GM18861 (cell line): ENCODE measurements at regions not wholly inside any gene's neighbourhood (a gene's known extent, or its start where the extent isn't known, plus 50 kb on each side); places are given as distances from the start of the nearest gene placed in this dataset.

Experiments
- ATAC-seq: cut with Tn5 transposase; IDR thresholded peaks from one replicate; pipeline ENCODE4 v1.9.1; 2021; ENCODE audit not compliant: unreplicated experiment

GRCh38 chr18:2087877-2088673 is 483.2 kb downstream of the METTL4 start:
- ATAC-seq, result no peak

- ATAC-seq, result no peak
Measured at GRCh38 chr18:2089396-2089795, 481.9 kb downstream of the METTL4 start.

GRCh38 chr18:2091937-2092336 is 479.4 kb downstream of the METTL4 start:
- no peak for ATAC-seq

- no peak for ATAC-seq
Measured at GRCh38 chr18:2096551-2096950, 474.8 kb downstream of the METTL4 start.

GRCh38 chr18:2100694-2101213 is 470.6 kb downstream of the METTL4 start:
- ATAC-seq, result no peak

GRCh38 chr18:2102022-2102421 is 469.3 kb downstream of the METTL4 start:
- peak; percentile 71 for ATAC-seq

GRCh38 chr18:2103299-2103698 is 468.0 kb downstream of the METTL4 start:
- ATAC-seq, result no peak

- peak; percentile 63 for ATAC-seq
Measured at GRCh38 chr18:2104620-2105462, 466.5 kb downstream of the METTL4 start.

GRCh38 chr18:2108591-2108990 is 462.7 kb downstream of the METTL4 start:
- ATAC-seq, result no peak

GRCh38 chr18:2111456-2111855 is 459.8 kb downstream of the METTL4 start:
- ATAC-seq, result no peak

- no peak for ATAC-seq
Measured at GRCh38 chr18:2112435-2113045, 458.8 kb downstream of the METTL4 start.

- ATAC-seq, result no peak
Measured at GRCh38 chr18:2114289-2114688, 457.0 kb downstream of the METTL4 start.

GRCh38 chr18:2114765-2115164 is 456.5 kb downstream of the METTL4 start:
- no peak for ATAC-seq

- ATAC-seq, result no peak
Measured at GRCh38 chr18:2121224-2121623, 450.1 kb downstream of the METTL4 start.

- ATAC-seq, result no peak
Measured at GRCh38 chr18:2123077-2123476, 448.2 kb downstream of the METTL4 start.

GRCh38 chr18:2134364-2134763 is 436.9 kb downstream of the METTL4 start:
- no peak for ATAC-seq

- ATAC-seq, result no peak
Measured at GRCh38 chr18:2135309-2135708, 436.0 kb downstream of the METTL4 start.

- no peak for ATAC-seq
Measured at GRCh38 chr18:2138552-2138951, 432.8 kb downstream of the METTL4 start.

- ATAC-seq, result no peak
Measured at GRCh38 chr18:2139691-2140090, 431.6 kb downstream of the METTL4 start.

- no peak for ATAC-seq
Measured at GRCh38 chr18:2143636-2144035, 427.7 kb downstream of the METTL4 start.

- no peak for ATAC-seq
Measured at GRCh38 chr18:2144811-2145210, 426.5 kb downstream of the METTL4 start.
